SK-N-SH treated with all-trans-retinoic acid at 6 μM for 48 hours (cell line): ENCODE measurements at regions not wholly inside any gene's neighbourhood (a gene's known extent, or its start where the extent isn't known, plus 50 kb on each side); places are given as distances from the start of the nearest gene placed in this dataset.

Experiments used
- ARNTL ChIP-seq: fragments of 450-650 bp; formaldehyde crosslinking; IDR thresholded peaks from 2 replicates; pipeline ENCODE4 v1.5.0; 2020; ENCODE audit warnings: low read depth, mild to moderate bottlenecking, moderate library complexity, borderline replicate concordance
- CREB5 ChIP-seq: fragments of 250-450 bp; sonication (Bioruptor Pico); IDR thresholded peaks from 2 replicates; pipeline ENCODE4 v1.5.1; 2020; ENCODE audit warnings: low read depth, mild to moderate bottlenecking, moderate library complexity
- ESRRG ChIP-seq: fragments of 250-450 bp; sonication (Bioruptor Pico); IDR thresholded peaks from 2 replicates; pipeline ENCODE4 v1.6.1; 2021; ENCODE audit warnings: mild to moderate bottlenecking
- ISL1 ChIP-seq: fragments of 250-450 bp; sonication (Bioruptor Pico); IDR thresholded peaks from 2 replicates; pipeline ENCODE4 v2.1.2; 2022; ENCODE audit warnings: mild to moderate bottlenecking, moderate library complexity
- PATZ1 ChIP-seq: fragments of 250-450 bp; sonication (Bioruptor Pico); IDR thresholded peaks from 2 replicates; pipeline ENCODE4 v1.8.0; 2020; ENCODE audit warnings: mild to moderate bottlenecking, moderate library complexity, borderline replicate concordance
- POU6F1 ChIP-seq: fragments of 250-450 bp; sonication (Bioruptor Pico); IDR thresholded peaks from 2 replicates; pipeline ENCODE4 v1.8.0; 2021; ENCODE audit warnings: low read depth, mild to moderate bottlenecking, moderate library complexity, borderline replicate concordance
- SNAI2 ChIP-seq: fragments of 250-450 bp; sonication (Bioruptor Pico); IDR thresholded peaks from 2 replicates; pipeline ENCODE4 v1.5.0; 2020; ENCODE audit warnings: mild to moderate bottlenecking, moderate library complexity
- TSHZ2 ChIP-seq: fragments of 250-450 bp; sonication (Bioruptor Pico); IDR thresholded peaks from 2 replicates; pipeline ENCODE4 v1.5.0; 2020; ENCODE audit warnings: mild to moderate bottlenecking, moderate library complexity
- ZC3H10 ChIP-seq: fragments of 250-450 bp; sonication (Bioruptor Pico); IDR thresholded peaks from 2 replicates; pipeline ENCODE4 v1.5.1; 2021; ENCODE audit warnings: mild to moderate bottlenecking, moderate library complexity
- ZFP3 ChIP-seq: fragments of 250-450 bp; sonication (Bioruptor Pico); IDR thresholded peaks from 2 replicates; pipeline ENCODE4 v1.5.0; 2020; ENCODE audit warnings: mild to moderate bottlenecking, moderate library complexity
- ZFP30 ChIP-seq: fragments of 450-650 bp; formaldehyde crosslinking; IDR thresholded peaks from 2 replicates; pipeline ENCODE4 v1.5.0; 2022; ENCODE audit warnings: mild to moderate bottlenecking, moderate library complexity
- ZNF565 ChIP-seq: fragments of 450-650 bp; formaldehyde crosslinking; conservative IDR thresholded peaks from 2 replicates; pipeline ENCODE4 v1.5.0; 2020; ENCODE audit warnings: low read depth, mild to moderate bottlenecking, moderate library complexity
- ZNF70 ChIP-seq: fragments of 450-650 bp; formaldehyde crosslinking; IDR thresholded peaks from 2 replicates; pipeline ENCODE4 v1.5.0; 2020; ENCODE audit warnings: mild to moderate bottlenecking, moderate library complexity
- ZNF8 ChIP-seq: fragments of 450-650 bp; formaldehyde crosslinking; IDR thresholded peaks from 2 replicates; pipeline ENCODE4 v1.5.0; 2020; ENCODE audit warnings: mild to moderate bottlenecking, moderate library complexity

GRCh38 chr4:112076919-112077608 is 68.2 kb upstream of the FAM241A start:
- TF ChIP-seq ARNTL (CRISPR knock-in tag), result no peak
- no peak for TF ChIP-seq ZFP3 (CRISPR knock-in tag)
- no peak for TF ChIP-seq PATZ1 (CRISPR knock-in tag)
- TF ChIP-seq CREB5 (CRISPR knock-in tag), result no peak
- no peak for TF ChIP-seq ESRRG (CRISPR knock-in tag)
- no peak for TF ChIP-seq ZFP30 (CRISPR knock-in tag)
- TF ChIP-seq SNAI2 (CRISPR knock-in tag), result no peak
- TF ChIP-seq TSHZ2 (CRISPR knock-in tag), result no peak
- TF ChIP-seq ZNF565 (CRISPR knock-in tag), result no peak
- no peak for TF ChIP-seq ISL1 (CRISPR knock-in tag)
- TF ChIP-seq ZNF70 (CRISPR knock-in tag), result no peak
- TF ChIP-seq ZNF8 (CRISPR knock-in tag), result no peak
- TF ChIP-seq POU6F1 (CRISPR knock-in tag), result no peak
- TF ChIP-seq ZC3H10 (CRISPR knock-in tag), result no peak
